ENCODE measurements at regions not wholly inside any gene's neighbourhood (a gene's known extent, or its start where the extent isn't known, plus 50 kb on each side); places are given as distances from the start of the nearest gene placed in this dataset.
"Not testable (repeated sequence)": the region's sequence is repeated elsewhere in the genome, so short reads cannot be mapped to it uniquely, and the experiment has no call there.

DNA sequence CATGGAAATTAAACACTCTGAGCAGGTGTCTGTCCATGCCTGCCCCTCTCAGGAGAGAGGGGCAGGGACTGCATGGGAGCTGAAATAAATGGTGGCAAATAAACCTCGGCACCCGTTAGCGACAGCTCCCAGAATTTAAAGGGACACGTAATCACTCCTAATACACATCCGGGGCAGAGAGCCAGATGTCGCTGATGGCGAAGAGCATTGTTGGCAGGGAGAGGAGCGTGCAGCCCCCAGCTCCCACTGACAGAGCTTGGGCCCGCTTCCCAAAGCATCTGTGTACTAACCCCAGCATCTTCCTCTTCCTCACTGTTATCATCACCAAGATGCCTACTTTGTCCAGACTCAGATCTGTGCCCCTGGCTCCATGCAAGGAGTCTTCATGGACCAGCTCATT, 85.8 kb downstream of the IRX5 start:
- Histone ChIP-seq H3K27me3 (replicated peaks) (no peaks in the 10 kb centered on the region), H3K4me3 (ENCODE audit: low read depth, low read length) (no peak overlapping the region), H3K27ac (no peak overlapping the region), H3K36me3 (replicated peaks) (no peaks in the 10 kb centered on the region)
- TF ChIP-seq, protein P1, sequence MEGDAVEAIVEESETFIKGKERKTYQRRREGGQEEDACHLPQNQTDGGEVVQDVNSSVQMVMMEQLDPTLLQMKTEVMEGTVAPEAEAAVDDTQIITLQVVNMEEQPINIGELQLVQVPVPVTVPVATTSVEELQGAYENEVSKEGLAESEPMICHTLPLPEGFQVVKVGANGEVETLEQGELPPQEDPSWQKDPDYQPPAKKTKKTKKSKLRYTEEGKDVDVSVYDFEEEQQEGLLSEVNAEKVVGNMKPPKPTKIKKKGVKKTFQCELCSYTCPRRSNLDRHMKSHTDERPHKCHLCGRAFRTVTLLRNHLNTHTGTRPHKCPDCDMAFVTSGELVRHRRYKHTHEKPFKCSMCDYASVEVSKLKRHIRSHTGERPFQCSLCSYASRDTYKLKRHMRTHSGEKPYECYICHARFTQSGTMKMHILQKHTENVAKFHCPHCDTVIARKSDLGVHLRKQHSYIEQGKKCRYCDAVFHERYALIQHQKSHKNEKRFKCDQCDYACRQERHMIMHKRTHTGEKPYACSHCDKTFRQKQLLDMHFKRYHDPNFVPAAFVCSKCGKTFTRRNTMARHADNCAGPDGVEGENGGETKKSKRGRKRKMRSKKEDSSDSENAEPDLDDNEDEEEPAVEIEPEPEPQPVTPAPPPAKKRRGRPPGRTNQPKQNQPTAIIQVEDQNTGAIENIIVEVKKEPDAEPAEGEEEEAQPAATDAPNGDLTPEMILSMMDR (IDR thresholded peaks at IDR 0.05; ENCODE audit: low read depth, low read length, missing control alignments): no peak
- no peak for DNase-seq
- in situ Hi-C loops (cut with HindIII; ENCODE audit: low pct_ligation_motif_present, low sequenced_read_pairs): no loop called here

DNA sequence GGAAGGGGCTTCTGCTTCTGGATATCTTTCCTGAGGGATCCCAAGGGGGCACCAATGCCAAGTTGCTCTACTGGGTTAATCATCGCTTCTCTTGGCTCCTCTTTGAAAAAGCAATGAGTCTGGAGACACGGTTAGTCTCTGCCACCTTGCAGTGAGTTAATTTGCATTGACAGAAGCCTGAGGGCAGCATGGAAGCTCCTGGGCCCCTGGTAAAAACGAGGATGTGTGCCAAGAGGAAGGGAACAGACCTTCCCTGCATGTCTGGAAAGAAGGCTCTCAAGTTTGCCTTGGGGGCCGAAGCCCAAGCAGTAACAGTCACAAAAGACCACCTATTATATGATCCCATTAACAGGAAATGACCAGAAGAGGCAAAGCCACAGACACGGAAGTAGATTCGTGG, 86.7 kb downstream of the IRX5 start:
- Histone ChIP-seq H3K4me3 (ENCODE audit: low read depth, low read length) (no peak overlapping the region), H3K27ac (no peak overlapping the region), H3K27me3 (replicated peaks) (no peaks in the 10 kb centered on the region), H3K36me3 (replicated peaks) (no peaks in the 10 kb centered on the region)
- TF ChIP-seq, protein P1 (IDR thresholded peaks at IDR 0.05; ENCODE audit: low read depth, low read length, missing control alignments): no peak
- DNase-seq: no peak
- in situ Hi-C loops (cut with HindIII; ENCODE audit: low pct_ligation_motif_present, low sequenced_read_pairs): no loop called here

DNA sequence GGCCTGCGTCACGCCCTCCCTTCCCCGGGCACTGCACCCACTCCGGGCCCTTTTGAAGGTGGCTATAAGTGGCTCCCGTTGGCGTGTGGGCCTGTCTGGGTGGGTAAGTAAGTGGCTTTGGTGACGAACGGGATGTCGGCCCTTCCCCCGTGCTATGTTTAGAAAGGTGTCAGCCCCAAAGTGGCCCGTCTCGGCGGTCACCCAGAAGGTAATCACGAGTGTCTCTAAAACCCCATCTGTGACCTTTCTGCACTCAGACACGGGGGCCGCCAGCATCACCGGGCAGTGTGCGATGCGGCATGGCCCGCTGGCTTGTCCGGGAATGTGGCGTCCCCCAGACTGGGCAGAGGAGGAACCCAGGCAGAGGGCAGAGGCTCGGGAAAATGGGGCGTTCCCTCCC, 88.2 kb downstream of the IRX5 start:
- no peaks in the 10 kb centered on the region for H3K27me3 ChIP-seq (replicated peaks)
- in situ Hi-C loops (cut with HindIII; ENCODE audit: low pct_ligation_motif_present, low sequenced_read_pairs): no loop called here
- TF ChIP-seq, protein P1 (IDR thresholded peaks at IDR 0.05; ENCODE audit: low read depth, low read length, missing control alignments): no peak
- no peak for DNase-seq
- no peaks in the 10 kb centered on the region for H3K36me3 ChIP-seq (replicated peaks)
- H3K27ac ChIP-seq: no peak overlapping the region
- H3K4me3 ChIP-seq (ENCODE audit: low read depth, low read length): no peak overlapping the region

- no peak for DNase-seq
- no peaks in the 10 kb centered on the region for H3K27me3 ChIP-seq (replicated peaks)
- in situ Hi-C loops (cut with HindIII; ENCODE audit: low pct_ligation_motif_present, low sequenced_read_pairs): no loop called here
- no peak overlapping the region for H3K27ac ChIP-seq
- H3K36me3 ChIP-seq (replicated peaks): no peaks in the 10 kb centered on the region
- H3K4me3 ChIP-seq (ENCODE audit: low read depth, low read length): no peak overlapping the region
- TF ChIP-seq, protein P1 (IDR thresholded peaks at IDR 0.05; ENCODE audit: low read depth, low read length, missing control alignments): no peak
Observed at GRCh38 chr16:55019419-55020131, 88.9 kb downstream of the IRX5 start.

DNA sequence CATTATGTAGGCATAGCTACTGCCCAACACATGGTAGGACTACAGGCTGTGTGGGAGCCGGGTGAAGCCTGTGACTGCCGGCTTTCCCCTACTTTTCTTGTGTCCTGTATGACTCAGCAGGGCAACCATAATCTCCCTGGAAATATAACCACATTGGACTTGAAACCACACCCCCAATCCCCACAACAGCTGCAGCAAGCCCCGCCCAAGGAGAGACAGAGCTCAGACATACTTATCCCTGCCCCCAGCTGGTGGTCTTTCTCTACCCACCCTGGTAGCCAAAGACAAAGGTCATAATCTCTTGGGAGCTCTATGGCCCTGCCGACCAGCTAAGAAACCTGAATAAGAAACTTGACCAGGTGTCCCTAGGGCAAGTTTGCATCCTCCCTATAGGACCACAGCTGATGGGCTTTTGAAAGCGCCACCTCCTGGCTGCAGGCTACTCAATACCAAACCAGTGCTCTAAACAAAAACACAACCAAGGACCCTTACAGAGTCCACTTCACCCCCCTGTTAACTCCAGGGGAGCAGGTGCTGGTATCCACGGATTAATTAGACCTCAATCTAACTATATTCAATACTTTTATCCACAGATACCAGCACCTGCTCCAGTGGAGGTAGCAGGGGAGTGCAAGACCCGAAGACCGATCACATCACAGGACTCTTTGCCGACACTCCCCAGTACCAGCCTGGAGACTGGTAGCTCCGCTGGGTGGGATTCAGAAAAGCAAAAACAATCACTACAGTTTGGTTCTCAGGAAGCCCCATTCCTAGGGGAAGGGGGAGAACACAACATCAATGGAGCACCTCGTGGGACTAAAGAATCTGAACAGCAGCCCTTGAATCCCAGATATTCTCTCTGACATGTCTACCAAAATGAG, 91.2 kb downstream of the IRX5 start:
- no peaks in the 10 kb centered on the region for H3K27me3 ChIP-seq (replicated peaks)
- no peaks in the 10 kb centered on the region for H3K36me3 ChIP-seq (replicated peaks)
- H3K27ac ChIP-seq: no peak overlapping the region
- H3K4me3 ChIP-seq (ENCODE audit: low read depth, low read length): no peak overlapping the region
- in situ Hi-C loops (cut with HindIII; ENCODE audit: low pct_ligation_motif_present, low sequenced_read_pairs): no loop called here
- TF ChIP-seq, protein P1 (IDR thresholded peaks at IDR 0.05; ENCODE audit: low read depth, low read length, missing control alignments): peak; percentile 35
- peak; percentile 75 for DNase-seq

DNA sequence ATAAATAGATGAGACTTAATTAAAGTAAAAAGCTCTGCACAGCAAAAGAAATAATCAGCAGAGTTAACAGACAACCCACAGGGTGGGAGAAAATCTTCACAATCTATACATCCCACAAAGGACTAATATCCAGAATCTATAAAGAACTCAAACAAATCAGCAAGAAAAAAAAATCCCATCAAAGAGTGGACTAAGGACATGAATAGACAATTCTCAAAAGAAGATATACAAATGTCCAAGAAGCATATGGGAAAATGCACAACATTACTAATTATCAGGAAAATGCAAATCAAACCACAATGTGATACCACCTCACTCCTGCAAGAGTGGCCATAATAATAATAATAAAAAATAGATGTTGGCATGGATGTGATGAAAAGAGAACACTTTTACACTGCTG, 96.6 kb downstream of the IRX5 start:
- H3K36me3 ChIP-seq (replicated peaks); H3K27me3 ChIP-seq (replicated peaks); H3K4me3 ChIP-seq (ENCODE audit: low read depth, low read length); in situ Hi-C loops (cut with HindIII; ENCODE audit: low pct_ligation_motif_present, low sequenced_read_pairs); H3K27ac ChIP-seq; DNase-seq: not testable (repeated sequence)

Measured in brain microvascular endothelial cell (primary cell).